ENCODE measurements at regions not wholly inside any gene's neighbourhood (a gene's known extent, or its start where the extent isn't known, plus 50 kb on each side); places are given as distances from the start of the nearest gene placed in this dataset.

DNA sequence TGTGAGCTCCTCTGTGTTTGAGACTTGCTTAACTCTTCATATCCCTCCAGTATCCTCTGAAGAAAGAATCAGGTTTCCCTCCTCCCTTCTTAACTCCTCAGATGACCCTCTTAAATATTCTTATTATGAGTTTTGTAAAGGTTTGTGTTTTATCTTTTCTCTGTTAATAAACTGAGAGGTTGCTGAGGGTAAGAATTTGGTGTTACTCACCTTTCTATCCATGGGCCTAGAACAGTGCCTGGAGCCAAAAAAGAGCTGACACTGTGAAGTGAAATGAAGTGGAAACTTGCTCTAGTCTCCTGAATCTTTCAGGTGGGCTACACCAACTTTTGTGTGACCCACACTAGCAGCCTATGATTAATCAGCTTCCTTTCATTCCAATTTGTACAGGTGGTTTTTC, 208.4 kb downstream of the CSNK1G3 start:
- Histone ChIP-seq H3K4me3 (ENCODE audit: low read length) (no peak overlapping the region), H3K56ac (ENCODE audit: low read length) (no peak overlapping the region), H2BK5ac (ENCODE audit: low read length) (no peak overlapping the region), H3K27ac (ENCODE audit: low read depth, low read length) (no peak overlapping the region), H4K5ac (ENCODE audit: low read length) (no peak overlapping the region), H2BK120ac (ENCODE audit: low read depth, low read length) (no peak overlapping the region), H3K4me1 (ENCODE audit: control insufficient read depth, low read depth, low read length) (no peaks in the 10 kb centered on the region), H3K79me2 (ENCODE audit: control insufficient read depth, insufficient read depth, low read length) (no peaks in the 10 kb centered on the region), H3K36me3 (ENCODE audit: control insufficient read depth, insufficient read depth, low read length) (no peaks in the 10 kb centered on the region), H3K79me1 (ENCODE audit: low read length) (no peaks in the 10 kb centered on the region), H3K23ac (ENCODE audit: low read length) (no peak overlapping the region), H3K4ac (ENCODE audit: low read depth, low read length) (no peak overlapping the region), H3K18ac (ENCODE audit: low read length) (no peak overlapping the region), H2AK5ac (ENCODE audit: low read length) (no peak overlapping the region), H3K9ac (ENCODE audit: low read length) (no peak overlapping the region), H2BK15ac (replicated peaks; ENCODE audit: low read depth) (no peak overlapping the region), H4K8ac (ENCODE audit: low read depth, low read length) (no peak overlapping the region), H3K27me3 (ENCODE audit: insufficient read depth, low read length, poor library complexity) (no peaks in the 10 kb centered on the region), H3K4me2 (ENCODE audit: low read length) (no peak overlapping the region)
- DNase-seq = no peak

DNA sequence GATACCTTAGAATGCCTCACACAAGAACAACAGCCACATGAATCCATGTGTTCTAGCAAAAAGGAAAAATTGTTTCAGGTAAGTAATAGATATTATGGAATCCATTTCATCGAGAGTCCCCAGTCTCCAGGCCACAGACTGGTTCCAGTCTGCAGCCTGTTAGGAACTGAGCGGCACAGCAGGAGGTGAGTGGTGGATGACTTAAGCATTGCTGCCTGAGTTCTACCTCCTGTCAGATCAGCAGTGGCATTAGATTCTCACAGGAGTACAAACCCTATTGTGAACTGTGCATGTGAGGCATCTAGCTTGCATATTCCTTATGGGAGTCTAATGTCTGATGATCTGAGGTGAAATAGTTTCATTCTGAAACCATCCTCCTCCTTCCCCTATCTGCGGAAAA, 207.0 kb downstream of the CSNK1G3 start:
- H3K4me1 ChIP-seq (ENCODE audit: control insufficient read depth, low read depth, low read length) = no peaks in the 10 kb centered on the region
- no peak overlapping the region for H4K5ac ChIP-seq (ENCODE audit: low read length)
- WGBS (ENCODE audit: extremely low coverage, insufficient coverage, low lambda C conversion rate) = no CpG with 5 or more reads among the region's 3 CpGs
- H3K9ac ChIP-seq (ENCODE audit: low read length) = no peak overlapping the region
- H3K27ac ChIP-seq (ENCODE audit: low read depth, low read length) = no peak overlapping the region
- no peaks in the 10 kb centered on the region for H3K27me3 ChIP-seq (ENCODE audit: insufficient read depth, low read length, poor library complexity)
- H2BK120ac ChIP-seq (ENCODE audit: low read depth, low read length) = no peak overlapping the region
- no peaks in the 10 kb centered on the region for H3K36me3 ChIP-seq (ENCODE audit: control insufficient read depth, insufficient read depth, low read length)
- no peak overlapping the region for H3K4me3 ChIP-seq (ENCODE audit: low read length)
- H3K18ac ChIP-seq (ENCODE audit: low read length) = no peak overlapping the region
- H3K79me2 ChIP-seq (ENCODE audit: control insufficient read depth, insufficient read depth, low read length) = no peaks in the 10 kb centered on the region
- H4K8ac ChIP-seq (ENCODE audit: low read depth, low read length) = no peak overlapping the region
- no peak overlapping the region for H2BK5ac ChIP-seq (ENCODE audit: low read length)
- H2BK15ac ChIP-seq (replicated peaks; ENCODE audit: low read depth) = no peak overlapping the region
- H3K79me1 ChIP-seq (ENCODE audit: low read length) = no peaks in the 10 kb centered on the region
- no peak overlapping the region for H2AK5ac ChIP-seq (ENCODE audit: low read length)
- no peak overlapping the region for H3K56ac ChIP-seq (ENCODE audit: low read length)
- DNase-seq = peak; percentile 21
- H3K4ac ChIP-seq (ENCODE audit: low read depth, low read length) = no peak overlapping the region
- H3K4me2 ChIP-seq (ENCODE audit: low read length) = no peak overlapping the region
- no peak overlapping the region for H3K23ac ChIP-seq (ENCODE audit: low read length)

DNA sequence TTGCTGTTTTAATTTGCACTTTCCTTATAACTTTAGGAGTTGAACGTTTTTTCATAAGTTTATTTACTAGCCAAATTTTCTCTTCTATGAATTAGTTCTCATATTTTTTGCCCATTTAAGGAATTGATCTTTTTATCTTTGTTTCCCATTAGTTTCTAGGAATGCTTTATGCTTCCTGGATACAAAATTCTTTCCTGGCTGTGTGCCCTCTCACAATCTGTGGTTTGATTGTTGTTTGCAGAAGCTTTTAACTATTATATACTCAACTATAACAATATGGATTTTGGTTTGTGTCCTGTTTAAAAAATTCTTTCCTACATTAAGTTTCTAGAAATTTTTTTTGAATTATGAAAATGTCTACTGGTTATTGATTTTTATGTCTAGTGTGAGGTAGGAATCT, 206.3 kb downstream of the CSNK1G3 start:
- H3K4me1 ChIP-seq (ENCODE audit: control insufficient read depth, low read depth, low read length) = no peaks in the 10 kb centered on the region
- no peak overlapping the region for H2BK15ac ChIP-seq (replicated peaks; ENCODE audit: low read depth)
- H3K36me3 ChIP-seq (ENCODE audit: control insufficient read depth, insufficient read depth, low read length) = no peaks in the 10 kb centered on the region
- H3K9ac ChIP-seq (ENCODE audit: low read length) = no peak overlapping the region
- no peaks in the 10 kb centered on the region for H3K27me3 ChIP-seq (ENCODE audit: insufficient read depth, low read length, poor library complexity)
- no peak overlapping the region for H3K4ac ChIP-seq (ENCODE audit: low read depth, low read length)
- H3K79me2 ChIP-seq (ENCODE audit: control insufficient read depth, insufficient read depth, low read length) = no peaks in the 10 kb centered on the region
- no peak overlapping the region for H2AK5ac ChIP-seq (ENCODE audit: low read length)
- no peak overlapping the region for H3K56ac ChIP-seq (ENCODE audit: low read length)
- no CpG with 5 or more reads among the region's 1 CpG for WGBS (ENCODE audit: extremely low coverage, insufficient coverage, low lambda C conversion rate)
- H3K79me1 ChIP-seq (ENCODE audit: low read length) = no peaks in the 10 kb centered on the region
- no peak overlapping the region for H4K5ac ChIP-seq (ENCODE audit: low read length)
- H2BK120ac ChIP-seq (ENCODE audit: low read depth, low read length) = no peak overlapping the region
- H3K18ac ChIP-seq (ENCODE audit: low read length) = no peak overlapping the region
- no peak overlapping the region for H3K4me2 ChIP-seq (ENCODE audit: low read length)
- no peak overlapping the region for H4K8ac ChIP-seq (ENCODE audit: low read depth, low read length)
- H3K23ac ChIP-seq (ENCODE audit: low read length) = no peak overlapping the region
- H2BK5ac ChIP-seq (ENCODE audit: low read length) = no peak overlapping the region
- no peak overlapping the region for H3K4me3 ChIP-seq (ENCODE audit: low read length)
- DNase-seq = no peak
- H3K27ac ChIP-seq (ENCODE audit: low read depth, low read length) = no peak overlapping the region

DNA sequence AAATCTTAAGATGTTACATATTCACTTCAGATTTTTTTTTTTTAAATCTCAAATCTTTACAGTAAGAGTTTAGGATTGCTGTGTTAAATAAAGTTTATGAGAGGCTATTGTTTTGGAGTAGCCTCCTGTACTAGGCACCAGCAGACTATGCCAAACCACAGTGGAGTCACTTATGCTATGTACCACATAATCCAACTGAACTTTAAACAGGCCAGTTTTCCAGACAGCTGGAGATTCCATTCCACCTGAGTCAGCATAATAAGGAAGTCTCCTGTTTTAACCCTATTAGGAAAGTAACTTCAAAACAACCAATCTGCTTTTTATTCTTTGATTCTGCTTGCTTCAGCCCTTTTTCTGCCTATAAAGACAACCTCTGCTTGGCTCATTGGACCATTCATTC, 205.2 kb downstream of the CSNK1G3 start:
- no peak for DNase-seq
- Histone ChIP-seq H4K8ac (ENCODE audit: low read depth, low read length) (no peak overlapping the region), H2BK120ac (ENCODE audit: low read depth, low read length) (no peak overlapping the region), H3K79me2 (ENCODE audit: control insufficient read depth, insufficient read depth, low read length) (no peaks in the 10 kb centered on the region), H3K4me2 (ENCODE audit: low read length) (no peak overlapping the region), H3K36me3 (ENCODE audit: control insufficient read depth, insufficient read depth, low read length) (no peaks in the 10 kb centered on the region), H2BK5ac (ENCODE audit: low read length) (no peak overlapping the region), H3K23ac (ENCODE audit: low read length) (no peak overlapping the region), H4K5ac (ENCODE audit: low read length) (no peak overlapping the region), H3K4me1 (ENCODE audit: control insufficient read depth, low read depth, low read length) (no peaks in the 10 kb centered on the region), H3K4me3 (ENCODE audit: low read length) (no peak overlapping the region), H3K79me1 (ENCODE audit: low read length) (no peaks in the 10 kb centered on the region), H3K4ac (ENCODE audit: low read depth, low read length) (no peak overlapping the region), H3K9ac (ENCODE audit: low read length) (no peak overlapping the region), H2AK5ac (ENCODE audit: low read length) (no peak overlapping the region), H3K18ac (ENCODE audit: low read length) (no peak overlapping the region), H3K27ac (ENCODE audit: low read depth, low read length) (no peak overlapping the region), H2BK15ac (replicated peaks; ENCODE audit: low read depth) (no peak overlapping the region), H3K56ac (ENCODE audit: low read length) (no peak overlapping the region), H3K27me3 (ENCODE audit: insufficient read depth, low read length, poor library complexity) (no peaks in the 10 kb centered on the region)

DNA sequence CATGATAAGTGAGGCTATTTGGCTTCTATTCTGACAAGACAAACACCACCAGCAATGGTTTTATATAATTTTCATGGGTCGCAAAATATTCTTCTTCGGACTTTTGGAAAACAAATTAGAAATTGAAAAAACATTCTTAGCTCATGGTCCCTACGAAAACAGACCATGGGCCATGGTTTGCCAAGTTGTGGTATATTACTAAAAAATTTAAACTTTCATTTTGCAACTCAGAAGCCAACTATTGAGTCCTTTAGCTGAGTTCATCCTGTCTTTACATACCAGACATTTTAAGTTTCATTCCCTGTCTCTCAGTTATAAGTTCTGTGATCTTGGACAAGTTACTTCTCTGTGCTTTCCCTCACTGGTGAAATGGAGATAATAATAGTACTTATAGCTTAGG, 198.1 kb downstream of the CSNK1G3 start:
- Histone ChIP-seq H2AK5ac (ENCODE audit: low read length) (no peak overlapping the region), H3K27me3 (ENCODE audit: insufficient read depth, low read length, poor library complexity) (no peaks in the 10 kb centered on the region), H3K4ac (ENCODE audit: low read depth, low read length) (no peak overlapping the region), H4K5ac (ENCODE audit: low read length) (no peak overlapping the region), H3K79me1 (ENCODE audit: low read length) (no peaks in the 10 kb centered on the region), H3K27ac (ENCODE audit: low read depth, low read length) (no peak overlapping the region), H3K4me3 (ENCODE audit: low read length) (no peak overlapping the region), H3K4me2 (ENCODE audit: low read length) (no peak overlapping the region), H2BK15ac (replicated peaks; ENCODE audit: low read depth) (no peak overlapping the region), H3K23ac (ENCODE audit: low read length) (no peak overlapping the region), H3K36me3 (ENCODE audit: control insufficient read depth, insufficient read depth, low read length) (no peaks in the 10 kb centered on the region), H4K8ac (ENCODE audit: low read depth, low read length) (no peak overlapping the region), H3K4me1 (ENCODE audit: control insufficient read depth, low read depth, low read length) (no peaks in the 10 kb centered on the region), H3K79me2 (ENCODE audit: control insufficient read depth, insufficient read depth, low read length) (no peaks in the 10 kb centered on the region), H3K56ac (ENCODE audit: low read length) (no peak overlapping the region), H3K9ac (ENCODE audit: low read length) (no peak overlapping the region), H3K18ac (ENCODE audit: low read length) (no peak overlapping the region), H2BK5ac (ENCODE audit: low read length) (no peak overlapping the region), H2BK120ac (ENCODE audit: low read depth, low read length) (no peak overlapping the region)
- no peak for DNase-seq
- no CpG with 5 or more reads among the region's 3 CpGs for WGBS (ENCODE audit: extremely low coverage, insufficient coverage, low lambda C conversion rate)

DNA sequence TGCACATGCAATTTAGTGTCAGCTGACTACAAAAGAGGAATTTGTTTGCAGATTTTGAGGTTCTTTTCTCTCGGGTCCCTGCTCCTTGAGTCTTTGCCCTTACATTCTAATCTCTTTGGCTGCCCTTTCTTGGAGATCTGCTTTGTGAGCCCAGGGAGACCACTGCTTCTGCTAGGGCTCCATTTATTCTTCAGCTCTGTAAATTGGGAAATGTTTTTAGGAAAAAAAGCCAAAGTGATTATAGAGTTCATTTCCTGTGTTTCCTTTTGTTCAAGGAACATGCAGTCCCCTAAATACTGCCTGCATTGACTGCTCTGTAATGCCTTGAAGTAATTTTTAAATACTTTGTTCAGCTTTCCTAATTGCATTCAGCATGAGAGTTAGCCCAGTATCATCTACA, 197.4 kb downstream of the CSNK1G3 start:
- no peaks in the 10 kb centered on the region for H3K79me2 ChIP-seq (ENCODE audit: control insufficient read depth, insufficient read depth, low read length)
- H3K18ac ChIP-seq (ENCODE audit: low read length) = no peak overlapping the region
- no peaks in the 10 kb centered on the region for H3K27me3 ChIP-seq (ENCODE audit: insufficient read depth, low read length, poor library complexity)
- H3K56ac ChIP-seq (ENCODE audit: low read length) = no peak overlapping the region
- no CpG with 5 or more reads among the region's 1 CpG for WGBS (ENCODE audit: extremely low coverage, insufficient coverage, low lambda C conversion rate)
- H3K4me3 ChIP-seq (ENCODE audit: low read length) = no peak overlapping the region
- no peaks in the 10 kb centered on the region for H3K79me1 ChIP-seq (ENCODE audit: low read length)
- H2BK5ac ChIP-seq (ENCODE audit: low read length) = no peak overlapping the region
- no peak overlapping the region for H2BK120ac ChIP-seq (ENCODE audit: low read depth, low read length)
- no peak overlapping the region for H2BK15ac ChIP-seq (replicated peaks; ENCODE audit: low read depth)
- H3K4me1 ChIP-seq (ENCODE audit: control insufficient read depth, low read depth, low read length) = no peaks in the 10 kb centered on the region
- H3K4me2 ChIP-seq (ENCODE audit: low read length) = no peak overlapping the region
- H3K36me3 ChIP-seq (ENCODE audit: control insufficient read depth, insufficient read depth, low read length) = no peaks in the 10 kb centered on the region
- no peak overlapping the region for H3K9ac ChIP-seq (ENCODE audit: low read length)
- no peak overlapping the region for H4K5ac ChIP-seq (ENCODE audit: low read length)
- no peak for DNase-seq
- no peak overlapping the region for H2AK5ac ChIP-seq (ENCODE audit: low read length)
- H3K4ac ChIP-seq (ENCODE audit: low read depth, low read length) = no peak overlapping the region
- no peak overlapping the region for H4K8ac ChIP-seq (ENCODE audit: low read depth, low read length)
- H3K27ac ChIP-seq (ENCODE audit: low read depth, low read length) = no peak overlapping the region
- H3K23ac ChIP-seq (ENCODE audit: low read length) = no peak overlapping the region

All from mesendoderm (in vitro differentiated cells).